Thoracic aorta (tissue), 2 donors: ENCODE measurements at regions not wholly inside any gene's neighbourhood (a gene's known extent, or its start where the extent isn't known, plus 50 kb on each side); places are given as distances from the start of the nearest gene placed in this dataset.

Experiments
- ATAC-seq: fragments of 150-250 bp; one replicate; pipeline ENCODE4 v1.8.0; 2017; ENCODE audit warnings: low read depth; ENCODE audit not compliant: insufficient number of reproducible peaks, low FRiP score
- DNase-seq: peaks from one replicate; pipeline ENCODE4 v3.0.0-alpha.2; 2020; ENCODE audit warnings: low spot score
- H3K27ac ChIP-seq, 2 donors: fragments of 200-600 bp; sonication (generic); 1 replicate in 1 of 2; 2 replicates in 1 of 2; pipeline ENCODE4 v1.5.1; 2016; ENCODE audit warnings: mild to moderate bottlenecking in 2 of 2, moderate library complexity in 2 of 2
- H3K27me3 ChIP-seq: fragments of 200-600 bp; sonication (generic); replicated peaks from 2 replicates; pipeline ENCODE4 v1.6.0; 2016; ENCODE audit warnings: mild to moderate bottlenecking; ENCODE audit not compliant: insufficient read depth
- H3K36me3 ChIP-seq: fragments of 200-600 bp; sonication (generic); one replicate; pipeline ENCODE4 v1.5.1; 2016
- H3K4me1 ChIP-seq, 2 donors: fragments of 200-600 bp; sonication (generic); 1 replicate in 1 of 2; 2 replicates in 1 of 2; pipeline versions ENCODE4 v1.5.1 to v1.6.0; 2016; ENCODE audit warnings: low read depth in 2 of 2, mild to moderate bottlenecking in 1 of 2; ENCODE audit not compliant: control insufficient read depth in 1 of 2
- H3K4me3 ChIP-seq: fragments of 200-600 bp; sonication (generic); 2 replicates; pipeline ENCODE4 v1.5.1; 2016; ENCODE audit warnings: mild to moderate bottlenecking
- H3K9me3 ChIP-seq: fragments of 200-600 bp; sonication (generic); 2 replicates; pipeline ENCODE4 v1.5.1; 2016
- CTCF ChIP-seq: fragments of 200-600 bp; sonication (generic); IDR thresholded peaks from one replicate; pipeline ENCODE4 v1.5.1; 2019; ENCODE audit warnings: antibody characterized with exemption

GRCh38 chr2:211045025-211045424, 488.6 kb downstream of the CPS1 start:
- TF ChIP-seq CTCF: no peak
- no peak for ATAC-seq
- no peaks in the 10 kb centered on the region for H3K36me3 ChIP-seq
- no peak for DNase-seq
- no peaks in the 10 kb centered on the region for H3K27me3 ChIP-seq
- H3K4me3 ChIP-seq: no peak overlapping the region
- no peak overlapping the region for H3K27ac ChIP-seq
- no peaks in the 10 kb centered on the region for H3K9me3 ChIP-seq
- no peaks in the 10 kb centered on the region for H3K4me1 ChIP-seq

GRCh38 chr2:211049321-211050018, 493.1 kb downstream of the CPS1 start:
- H3K27me3 ChIP-seq: no peaks in the 10 kb centered on the region
- DNase-seq: no peak
- no peak overlapping the region for H3K27ac ChIP-seq
- no peak for TF ChIP-seq CTCF
- no peak overlapping the region for H3K4me3 ChIP-seq
- no peaks in the 10 kb centered on the region for H3K4me1 ChIP-seq
- no peaks in the 10 kb centered on the region for H3K9me3 ChIP-seq
- no peak for ATAC-seq
- H3K36me3 ChIP-seq: no peaks in the 10 kb centered on the region

- Histone ChIP-seq H3K27me3 (no peaks in the 10 kb centered on the region), H3K36me3 (no peaks in the 10 kb centered on the region), H3K4me1 (no peaks in the 10 kb centered on the region), H3K4me3 (no peak overlapping the region), H3K9me3 (no peaks in the 10 kb centered on the region), H3K27ac (no peak overlapping the region)
- no peak for ATAC-seq
- TF ChIP-seq CTCF: no peak
- no peak for DNase-seq
Measured at GRCh38 chr2:211055438-211055837, 499.0 kb downstream of the CPS1 start.

GRCh38 chr2:211061612-211062296, 505.4 kb downstream of the CPS1 start:
- Histone ChIP-seq H3K4me1 (no peaks in the 10 kb centered on the region), H3K36me3 (no peaks in the 10 kb centered on the region), H3K4me3 (no peak overlapping the region), H3K27ac (no peak overlapping the region), H3K27me3 (no peaks in the 10 kb centered on the region), H3K9me3 (no peaks in the 10 kb centered on the region)
- ATAC-seq: no peak
- TF ChIP-seq CTCF: no peak
- no peak for DNase-seq

GRCh38 chr2:211062297-211062612, 505.9 kb downstream of the CPS1 start:
- DNase-seq (no peak), ATAC-seq (no peak)
- Histone ChIP-seq H3K4me1 (no peaks in the 10 kb centered on the region), H3K36me3 (no peaks in the 10 kb centered on the region), H3K4me3 (no peak overlapping the region), H3K27ac (no peak overlapping the region), H3K27me3 (no peaks in the 10 kb centered on the region), H3K9me3 (no peaks in the 10 kb centered on the region)
- TF ChIP-seq CTCF: no peak
